HG02840 (cell line): ENCODE measurements at regions not wholly inside any gene's neighbourhood (a gene's known extent, or its start where the extent isn't known, plus 50 kb on each side); places are given as distances from the start of the nearest gene placed in this dataset.
"Not testable (repeated sequence)": the region's sequence is repeated elsewhere in the genome, so short reads cannot be mapped to it uniquely, and the experiment has no call there.

Experiments
- ATAC-seq: cut with Tn5 transposase; IDR thresholded peaks from one replicate; pipeline ENCODE4 v1.9.1; 2021; ENCODE audit warnings: mild to moderate bottlenecking, moderate library complexity, moderate number of reproducible peaks; ENCODE audit not compliant: unreplicated experiment, low FRiP score

GRCh38 chr2:15681089-15681885 lies 89.6 kb downstream of the DDX1 start:
- ATAC-seq = no peak

- no peak for ATAC-seq
Observed at GRCh38 chr2:15682354-15682753, 90.7 kb downstream of the DDX1 start.

- ATAC-seq = no peak
Observed at GRCh38 chr2:15684161-15685039, 92.7 kb downstream of the DDX1 start.

- ATAC-seq = no peak
Observed at GRCh38 chr2:15685143-15685542, 93.5 kb downstream of the DDX1 start.

- no peak for ATAC-seq
Observed at GRCh38 chr2:15686643-15687042, 95.0 kb downstream of the DDX1 start.

- ATAC-seq = no peak
Observed at GRCh38 chr2:15687243-15687642, 95.6 kb downstream of the DDX1 start.

GRCh38 chr2:15687720-15688119 lies 96.1 kb downstream of the DDX1 start:
- no peak for ATAC-seq

- ATAC-seq = no peak
Observed at GRCh38 chr2:15688924-15689568, 97.4 kb downstream of the DDX1 start.

GRCh38 chr2:15689654-15690053 lies 98.0 kb downstream of the DDX1 start:
- ATAC-seq = no peak

GRCh38 chr2:15691586-15692310 lies 100.1 kb downstream of the DDX1 start:
- no peak for ATAC-seq

- no peak for ATAC-seq
Observed at GRCh38 chr2:15692551-15693377, 101.1 kb downstream of the DDX1 start.

GRCh38 chr2:15693382-15693781 lies 101.7 kb downstream of the DDX1 start:
- no peak for ATAC-seq

GRCh38 chr2:15693926-15694588 lies 102.4 kb downstream of the DDX1 start:
- no peak for ATAC-seq

- no peak for ATAC-seq
Observed at GRCh38 chr2:15694589-15694986, 102.9 kb downstream of the DDX1 start.

- no peak for ATAC-seq
Observed at GRCh38 chr2:15695582-15696330, 104.1 kb downstream of the DDX1 start.

GRCh38 chr2:15696606-15697170 lies 105.0 kb downstream of the DDX1 start:
- ATAC-seq = not testable (repeated sequence)

- ATAC-seq = no peak
Observed at GRCh38 chr2:15700131-15700530, 108.5 kb downstream of the DDX1 start.
